ENCODE measurements at regions not wholly inside any gene's neighbourhood (a gene's known extent, or its start where the extent isn't known, plus 50 kb on each side); places are given as distances from the start of the nearest gene placed in this dataset.

- no peak for DNase-seq (ENCODE audit: low read depth in 2 of 2)
Observed at GRCh38 chr2:147711031-147711430, 133.8 kb upstream of the ACVR2A start.

- DNase-seq (ENCODE audit: low read depth in 2 of 2), result no peak
Observed at GRCh38 chr2:147709655-147710054, 135.2 kb upstream of the ACVR2A start.

GRCh38 chr2:147703171-147703570 is 141.7 kb upstream of the ACVR2A start:
- no peak for DNase-seq (ENCODE audit: low read depth in 2 of 2)

GRCh38 chr2:147698166-147698565 is 146.7 kb upstream of the ACVR2A start:
- no peak for DNase-seq (ENCODE audit: low read depth in 2 of 2)

GRCh38 chr2:147696426-147696825 is 148.4 kb upstream of the ACVR2A start:
- DNase-seq (ENCODE audit: low read depth in 2 of 2), result no peak

- DNase-seq (ENCODE audit: low read depth in 2 of 2), result no peak
Observed at GRCh38 chr2:147689220-147689909, 155.5 kb upstream of the ACVR2A start.

GRCh38 chr2:147688242-147688641 is 156.6 kb upstream of the ACVR2A start:
- no peak for DNase-seq (ENCODE audit: low read depth in 2 of 2)

- DNase-seq (ENCODE audit: low read depth in 2 of 2), result no peak
Observed at GRCh38 chr2:147686365-147686764, 158.5 kb upstream of the ACVR2A start.

- DNase-seq (ENCODE audit: low read depth in 2 of 2), result no peak
Observed at GRCh38 chr2:147684903-147685302, 159.9 kb upstream of the ACVR2A start.

- no peak for DNase-seq (ENCODE audit: low read depth in 2 of 2)
Observed at GRCh38 chr2:147683380-147683779, 161.4 kb upstream of the ACVR2A start.

GRCh38 chr2:147681093-147681492 is 163.7 kb upstream of the ACVR2A start:
- no peak for DNase-seq (ENCODE audit: low read depth in 2 of 2)

- DNase-seq (ENCODE audit: low read depth in 2 of 2), result no peak
Observed at GRCh38 chr2:147679955-147680531, 164.8 kb upstream of the ACVR2A start.

GRCh38 chr2:147679191-147679954 is 165.5 kb upstream of the ACVR2A start:
- no peak for DNase-seq (ENCODE audit: low read depth in 2 of 2)

- no peak for DNase-seq (ENCODE audit: low read depth in 2 of 2)
Observed at GRCh38 chr2:147665105-147665504, 179.7 kb upstream of the ACVR2A start.

- no peak for DNase-seq (ENCODE audit: low read depth in 2 of 2)
Observed at GRCh38 chr2:147663962-147664361, 180.9 kb upstream of the ACVR2A start.

- DNase-seq (ENCODE audit: low read depth in 2 of 2), result no peak
Observed at GRCh38 chr2:147663153-147663961, 181.5 kb upstream of the ACVR2A start.

- DNase-seq (ENCODE audit: low read depth in 2 of 2), result no peak
Observed at GRCh38 chr2:147662221-147662620, 182.6 kb upstream of the ACVR2A start.

- DNase-seq (ENCODE audit: low read depth in 2 of 2), result no peak
Observed at GRCh38 chr2:147660680-147661079, 184.1 kb upstream of the ACVR2A start.

- DNase-seq (ENCODE audit: low read depth in 2 of 2), result no peak
Observed at GRCh38 chr2:147659051-147659450, 185.8 kb upstream of the ACVR2A start.

GRCh38 chr2:147657086-147658000 is 187.5 kb upstream of the ACVR2A start:
- no peak for DNase-seq (ENCODE audit: low read depth in 2 of 2)

GRCh38 chr2:147649998-147650397 is 194.8 kb upstream of the ACVR2A start:
- DNase-seq (ENCODE audit: low read depth in 2 of 2), result no peak

All from dermis microvascular lymphatic vessel endothelial cell (primary cell).